22Rv1 (cell line): ENCODE measurements at regions not wholly inside any gene's neighbourhood (a gene's known extent, or its start where the extent isn't known, plus 50 kb on each side); places are given as distances from the start of the nearest gene placed in this dataset.

Experiments
- CTCF ChIP-seq: fragments of 450-650 bp; IDR thresholded peaks from 2 replicates; pipeline ENCODE4 v1.5.1; 2017; ENCODE audit warnings: mild to moderate bottlenecking
- ZFX ChIP-seq: fragments of 450-650 bp; IDR thresholded peaks from 2 replicates; pipeline ENCODE4 v1.6.1; 2017; ENCODE audit warnings: antibody characterized with exemption, borderline replicate concordance

GRCh38 chr17:70787721-70788300 lies 618.5 kb downstream of the KCNJ2 start:
- TF ChIP-seq CTCF (no peak), ZFX (no peak)
